A549 (cell line): ENCODE measurements at regions not wholly inside any gene's neighbourhood (a gene's known extent, or its start where the extent isn't known, plus 50 kb on each side); places are given as distances from the start of the nearest gene placed in this dataset.

Source experiments
- CEBPB ChIP-seq, 2 experiments: fragments of >200 bp in 1 of 2; sonication (Bioruptor Twin) in 1 of 2; formaldehyde crosslinking in 1 of 2; IDR thresholded peaks; 2 replicates each; pipeline ENCODE4 v1.6.1; 2012 to 2016
- CHD2 ChIP-seq: fragments of 150-350 bp; IDR thresholded peaks from 2 replicates; pipeline ENCODE4 v1.6.1; 2014; ENCODE audit warnings: low read length; ENCODE audit not compliant: partially characterized antibody
- ELK1 ChIP-seq: fragments of 150-350 bp; IDR thresholded peaks from 2 replicates; pipeline ENCODE4 v1.6.1; 2014; ENCODE audit warnings: low read depth, mild to moderate bottlenecking, low read length
- JUN ChIP-seq, 2 experiments: fragments of >200 bp; sonication (Bioruptor Twin); formaldehyde crosslinking; IDR thresholded peaks; 2 replicates in 1 of 2; 3 replicates in 1 of 2; pipeline ENCODE4 v1.6.1; 2016 to 2017
- JUNB ChIP-seq: fragments of >200 bp; sonication (Bioruptor Twin); formaldehyde crosslinking; IDR thresholded peaks from 2 replicates; pipeline ENCODE4 v1.6.1; 2016
- NR3C1 ChIP-seq: fragments of >200 bp; sonication (Bioruptor Twin); formaldehyde crosslinking; IDR thresholded peaks from 3 replicates; pipeline ENCODE4 v1.6.1; 2017
- POLR2A ChIP-seq: IDR thresholded peaks from 2 replicates; pipeline ENCODE4 v1.6.1; 2012; ENCODE audit warnings: mild to moderate bottlenecking, low read length
- RAD21 ChIP-seq, 2 experiments: fragments of >200 bp in 1 of 2; sonication (Bioruptor Twin) in 1 of 2; formaldehyde crosslinking in 1 of 2; IDR thresholded peaks in 1 of 2; conservative IDR thresholded peaks in 1 of 2; 2 replicates in 1 of 2; 3 replicates in 1 of 2; pipeline ENCODE4 v1.6.1; 2012 to 2018; ENCODE audit warnings: inconsistent platforms in 1 of 2
- REST ChIP-seq: fragments of 200-600 bp; sonication (generic); IDR thresholded peaks from 2 replicates; pipeline ENCODE4 v1.6.1; 2016; ENCODE audit warnings: antibody characterized with exemption, mild to moderate bottlenecking, moderate library complexity
- RFX5 ChIP-seq: fragments of 450-650 bp; IDR thresholded peaks from 2 replicates; pipeline ENCODE4 v1.7.1; 2014; ENCODE audit warnings: antibody characterized with exemption, mild to moderate bottlenecking, moderate library complexity
- SMC3 ChIP-seq: fragments of >200 bp; sonication (Bioruptor Twin); formaldehyde crosslinking; IDR thresholded peaks from 3 replicates; pipeline ENCODE4 v1.6.1; 2018; ENCODE audit warnings: inconsistent platforms
- USF2 ChIP-seq: fragments of 450-650 bp; IDR thresholded peaks from 2 replicates; pipeline ENCODE4 v1.6.1; 2014; ENCODE audit warnings: antibody characterized with exemption
- TF ChIP-seq, protein P1 (sequence below): fragments of >200 bp; sonication (Bioruptor Twin); formaldehyde crosslinking; IDR thresholded peaks from 3 replicates; pipeline ENCODE4 v1.5.1; 2016
- TF ChIP-seq, protein P2 (sequence below): IDR thresholded peaks from 2 replicates; pipeline ENCODE4 v1.6.1; 2012

DNA sequence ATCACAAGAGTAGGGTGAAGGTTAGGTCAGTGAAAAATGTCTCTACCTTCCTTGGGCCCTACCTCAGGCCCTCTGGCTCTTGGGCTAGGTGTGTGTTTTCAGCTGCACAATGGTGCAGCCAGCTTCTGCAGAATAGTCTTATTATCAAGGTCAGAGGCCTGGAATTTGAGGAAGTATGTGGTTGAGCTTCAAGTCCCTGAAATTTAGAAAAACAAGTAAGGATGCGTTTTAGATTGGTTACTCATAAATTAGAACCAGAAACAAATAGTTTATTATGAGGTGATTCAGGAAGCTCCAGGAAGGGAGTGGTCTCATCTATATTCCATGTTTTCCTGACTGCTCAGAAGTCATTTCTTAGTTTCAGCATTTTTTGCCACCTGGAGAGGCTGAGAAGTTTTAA lies 204.2 kb upstream of the CELF4 start:
- TF ChIP-seq REST (no peak), USF2 (no peak), SMC3 (no peak), RFX5 (no peak), JUN (IDR thresholded peaks at IDR 0.05) (no peak), CEBPB (IDR thresholded peaks at IDR 0.05) (no peak), POLR2A (no peak), ELK1 (no peak), JUNB (no peak), NR3C1 (no peak), RAD21 (conservative IDR thresholded peaks at IDR 0.05 in 1 of 2, IDR thresholded peaks at IDR 0.05 in 1 of 2) (no peak), CHD2 (no peak)
- TF ChIP-seq, protein P1, sequence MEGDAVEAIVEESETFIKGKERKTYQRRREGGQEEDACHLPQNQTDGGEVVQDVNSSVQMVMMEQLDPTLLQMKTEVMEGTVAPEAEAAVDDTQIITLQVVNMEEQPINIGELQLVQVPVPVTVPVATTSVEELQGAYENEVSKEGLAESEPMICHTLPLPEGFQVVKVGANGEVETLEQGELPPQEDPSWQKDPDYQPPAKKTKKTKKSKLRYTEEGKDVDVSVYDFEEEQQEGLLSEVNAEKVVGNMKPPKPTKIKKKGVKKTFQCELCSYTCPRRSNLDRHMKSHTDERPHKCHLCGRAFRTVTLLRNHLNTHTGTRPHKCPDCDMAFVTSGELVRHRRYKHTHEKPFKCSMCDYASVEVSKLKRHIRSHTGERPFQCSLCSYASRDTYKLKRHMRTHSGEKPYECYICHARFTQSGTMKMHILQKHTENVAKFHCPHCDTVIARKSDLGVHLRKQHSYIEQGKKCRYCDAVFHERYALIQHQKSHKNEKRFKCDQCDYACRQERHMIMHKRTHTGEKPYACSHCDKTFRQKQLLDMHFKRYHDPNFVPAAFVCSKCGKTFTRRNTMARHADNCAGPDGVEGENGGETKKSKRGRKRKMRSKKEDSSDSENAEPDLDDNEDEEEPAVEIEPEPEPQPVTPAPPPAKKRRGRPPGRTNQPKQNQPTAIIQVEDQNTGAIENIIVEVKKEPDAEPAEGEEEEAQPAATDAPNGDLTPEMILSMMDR, result no peak
- TF ChIP-seq, protein P2, sequence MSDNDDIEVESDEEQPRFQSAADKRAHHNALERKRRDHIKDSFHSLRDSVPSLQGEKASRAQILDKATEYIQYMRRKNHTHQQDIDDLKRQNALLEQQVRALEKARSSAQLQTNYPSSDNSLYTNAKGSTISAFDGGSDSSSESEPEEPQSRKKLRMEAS, result no peak
